Liver (tissue), 8 donors: ENCODE measurements at regions not wholly inside any gene's neighbourhood (a gene's known extent, or its start where the extent isn't known, plus 50 kb on each side); places are given as distances from the start of the nearest gene placed in this dataset.

Experiments used
- DNase-seq: peaks from one replicate; pipeline ENCODE4 v3.0.0-alpha.2; 2017; ENCODE audit warnings: low spot score
- H3K27ac ChIP-seq, 2 donors: one replicate each; pipeline ENCODE4 v1.7.0; 2013; ENCODE audit warnings: inconsistent platforms in 2 of 2, low read length in 2 of 2, control low read depth in 1 of 2, low read depth in 1 of 2, mild to moderate bottlenecking in 1 of 2
- H3K27me3 ChIP-seq, 4 donors: one replicate each; pipeline versions ENCODE4 v1.6.1 to v1.7.0; 2013; ENCODE audit warnings: low read length in 3 of 4, inconsistent platforms in 1 of 4, mild to moderate bottlenecking in 1 of 4, moderate library complexity in 1 of 4; ENCODE audit not compliant: control insufficient read depth in 4 of 4, insufficient read depth in 4 of 4
- H3K36me3 ChIP-seq, 4 donors: one replicate each; pipeline versions ENCODE4 v1.6.1 to v1.7.0; 2013; ENCODE audit warnings: low read length in 3 of 4, mild to moderate bottlenecking in 3 of 4, low read depth in 1 of 4, moderate library complexity in 1 of 4; ENCODE audit not compliant: control insufficient read depth in 4 of 4, insufficient read depth in 3 of 4
- H3K4me1 ChIP-seq, 4 donors: one replicate each; pipeline versions ENCODE4 v1.6.1 to v1.7.0; 2013; ENCODE audit warnings: low read length in 3 of 4, mild to moderate bottlenecking in 3 of 4, moderate library complexity in 1 of 4; ENCODE audit not compliant: control insufficient read depth in 4 of 4, insufficient read depth in 4 of 4
- H3K4me3 ChIP-seq, 3 donors: one replicate each; pipeline versions ENCODE4 v1.6.1 to v1.7.0; 2013; ENCODE audit warnings: low read length in 3 of 3, control low read depth in 1 of 3, low read depth in 1 of 3, mild to moderate bottlenecking in 1 of 3
- H3K9ac ChIP-seq, 2 donors: one replicate each; pipeline ENCODE4 v1.7.0; 2013; ENCODE audit warnings: low read length in 2 of 2, mild to moderate bottlenecking in 2 of 2, moderate library complexity in 2 of 2, control low read depth in 1 of 2, low read depth in 1 of 2
- H3K9me3 ChIP-seq, 4 donors: one replicate each; pipeline versions ENCODE4 v1.6.1 to v1.7.0; 2013; ENCODE audit warnings: low read length in 3 of 4; ENCODE audit not compliant: control insufficient read depth in 4 of 4
- EGR1 ChIP-seq, 2 donors: IDR thresholded peaks; 2 replicates each; pipeline ENCODE4 v1.6.1; 2016 to 2018; ENCODE audit warnings: antibody characterized with exemption in 2 of 2, low read depth in 2 of 2
- FOXA1 ChIP-seq: IDR thresholded peaks from 2 replicates; pipeline ENCODE4 v1.6.1; 2016; ENCODE audit warnings: antibody characterized with exemption
- FOXA2 ChIP-seq: IDR thresholded peaks from 2 replicates; pipeline ENCODE4 v1.6.1; 2016; ENCODE audit warnings: antibody characterized with exemption
- GABPA ChIP-seq, 2 donors: IDR thresholded peaks in 1 of 2; conservative IDR thresholded peaks in 1 of 2; 2 replicates each; pipeline ENCODE4 v1.6.1; 2016; ENCODE audit warnings: antibody characterized with exemption in 2 of 2, mild to moderate bottlenecking in 1 of 2, moderate library complexity in 1 of 2
- HNF4A ChIP-seq, 2 donors: conservative IDR thresholded peaks; 2 replicates each; pipeline ENCODE4 v1.6.1; 2016; ENCODE audit warnings: antibody characterized with exemption in 2 of 2, mild to moderate bottlenecking in 2 of 2
- HNF4G ChIP-seq: IDR thresholded peaks from 2 replicates; pipeline ENCODE4 v1.6.1; 2016; ENCODE audit warnings: antibody characterized with exemption
- JUND ChIP-seq, 2 donors: IDR thresholded peaks; 2 replicates each; pipeline ENCODE4 v1.6.1; 2016; ENCODE audit warnings: antibody characterized with exemption in 2 of 2
- NR2F2 ChIP-seq: IDR thresholded peaks from 2 replicates; pipeline ENCODE4 v1.6.1; 2016; ENCODE audit warnings: antibody characterized with exemption
- RAD21 ChIP-seq, 2 donors: IDR thresholded peaks; 2 replicates each; pipeline ENCODE4 v1.6.1; 2016; ENCODE audit warnings: antibody characterized with exemption in 2 of 2, mild to moderate bottlenecking in 2 of 2
- RXRA ChIP-seq, 2 donors: IDR thresholded peaks; 2 replicates each; pipeline ENCODE4 v1.6.1; 2017 to 2018; ENCODE audit warnings: antibody characterized with exemption in 2 of 2, mild to moderate bottlenecking in 1 of 2
- SP1 ChIP-seq: IDR thresholded peaks from 2 replicates; pipeline ENCODE4 v1.6.1; 2018; ENCODE audit warnings: antibody characterized with exemption, mild to moderate bottlenecking
- TAF1 ChIP-seq: conservative IDR thresholded peaks from 2 replicates; pipeline ENCODE4 v1.6.1; 2016; ENCODE audit warnings: antibody characterized with exemption, mild to moderate bottlenecking
- YY1 ChIP-seq: IDR thresholded peaks from 2 replicates; pipeline ENCODE4 v1.6.1; 2016; ENCODE audit warnings: antibody characterized with exemption, mild to moderate bottlenecking
- WGBS: extraction: QIAGEN DNeasy Blood & Tissue Kit; methylation state at CpG from one replicate; pipeline ENCODE4 v1.1.7; 2013; 5-methylcytosine and 5-hydroxymethylcytosine counted together
- TF ChIP-seq, protein P1 (sequence below): IDR thresholded peaks from 2 replicates; pipeline ENCODE4 v1.6.1; 2016; ENCODE audit warnings: antibody characterized with exemption
- TF ChIP-seq, protein P2 (sequence below): fragments of 150-350 bp; IDR thresholded peaks from 2 replicates; pipeline ENCODE4 v1.5.1; 2017; ENCODE audit warnings: improper control_type of control experiment, low read depth, low read length; ENCODE audit not compliant: missing input control
- TF ChIP-seq, protein P3 (sequence below): IDR thresholded peaks from 2 replicates; pipeline ENCODE4 v1.6.1; 2016; ENCODE audit warnings: antibody characterized with exemption, mild to moderate bottlenecking
- TF ChIP-seq, protein P4 (sequence below): IDR thresholded peaks from 2 replicates; pipeline ENCODE4 v1.6.1; 2016; ENCODE audit warnings: antibody characterized with exemption
- TF ChIP-seq, protein P5 (sequence below): IDR thresholded peaks from 2 replicates; pipeline ENCODE4 v1.6.1; 2016; ENCODE audit warnings: antibody characterized with exemption
- donor health status: healthy.
- donor health status: healthy.
- donor health status: healthy.
- donor health status: healthy.
- donor health status: healthy.

DNA sequence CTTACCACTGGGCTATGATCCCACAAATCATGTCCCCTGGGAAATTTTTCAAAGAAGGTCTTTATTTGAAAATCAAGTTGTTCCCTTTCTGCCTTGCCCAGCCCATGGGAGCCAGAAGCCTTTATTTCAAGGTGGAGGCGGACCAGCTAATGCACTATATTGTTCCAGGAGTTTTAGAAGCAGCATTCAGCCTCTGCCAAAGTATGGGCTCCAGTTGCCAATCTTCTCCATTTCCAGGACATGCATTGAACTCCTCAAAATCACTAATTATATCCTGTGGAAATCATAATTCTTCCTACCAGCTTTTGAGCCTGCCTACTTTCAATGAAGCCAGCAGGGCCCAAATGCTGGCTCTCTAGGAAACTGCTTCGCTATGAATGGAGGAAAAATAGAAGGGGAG lies 195.8 kb downstream of the RAD51AP2 start (continued):
- TF ChIP-seq, protein P1, sequence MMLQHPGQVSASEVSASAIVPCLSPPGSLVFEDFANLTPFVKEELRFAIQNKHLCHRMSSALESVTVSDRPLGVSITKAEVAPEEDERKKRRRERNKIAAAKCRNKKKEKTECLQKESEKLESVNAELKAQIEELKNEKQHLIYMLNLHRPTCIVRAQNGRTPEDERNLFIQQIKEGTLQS: no peak

DNA sequence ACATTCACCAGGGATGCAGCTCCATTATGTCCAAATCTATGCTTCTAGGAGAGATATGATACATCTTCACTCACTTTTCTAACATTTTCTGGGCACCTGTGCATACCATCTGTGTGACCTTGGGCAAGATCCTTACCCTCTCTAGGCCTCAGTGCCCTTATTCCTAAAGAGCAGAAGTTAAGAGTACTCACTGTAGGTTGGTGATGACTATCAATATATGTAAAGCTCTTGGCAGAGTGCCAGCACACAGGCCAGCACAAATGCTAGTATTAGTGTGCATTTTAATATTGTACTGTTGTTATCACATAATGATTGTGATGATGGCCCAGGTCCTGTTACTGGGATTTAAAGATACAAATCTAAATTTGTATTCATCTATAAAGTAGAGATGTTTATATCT lies 199.2 kb downstream of the RAD51AP2 start:
- no peak overlapping the region for H3K9ac ChIP-seq
- DNase-seq: no peak
- no peak overlapping the region for H3K4me3 ChIP-seq
- no peak for TF ChIP-seq JUND (IDR thresholded peaks at IDR 0.05)
- no peak for TF ChIP-seq HNF4A (conservative IDR thresholded peaks at IDR 0.05)
- no peak for TF ChIP-seq FOXA1
- TF ChIP-seq GABPA (IDR thresholded peaks at IDR 0.05 in 1 of 2, conservative IDR thresholded peaks at IDR 0.05 in 1 of 2): no peak
- no peak for TF ChIP-seq HNF4G
- TF ChIP-seq, protein P1: no peak
- TF ChIP-seq, protein P2, sequence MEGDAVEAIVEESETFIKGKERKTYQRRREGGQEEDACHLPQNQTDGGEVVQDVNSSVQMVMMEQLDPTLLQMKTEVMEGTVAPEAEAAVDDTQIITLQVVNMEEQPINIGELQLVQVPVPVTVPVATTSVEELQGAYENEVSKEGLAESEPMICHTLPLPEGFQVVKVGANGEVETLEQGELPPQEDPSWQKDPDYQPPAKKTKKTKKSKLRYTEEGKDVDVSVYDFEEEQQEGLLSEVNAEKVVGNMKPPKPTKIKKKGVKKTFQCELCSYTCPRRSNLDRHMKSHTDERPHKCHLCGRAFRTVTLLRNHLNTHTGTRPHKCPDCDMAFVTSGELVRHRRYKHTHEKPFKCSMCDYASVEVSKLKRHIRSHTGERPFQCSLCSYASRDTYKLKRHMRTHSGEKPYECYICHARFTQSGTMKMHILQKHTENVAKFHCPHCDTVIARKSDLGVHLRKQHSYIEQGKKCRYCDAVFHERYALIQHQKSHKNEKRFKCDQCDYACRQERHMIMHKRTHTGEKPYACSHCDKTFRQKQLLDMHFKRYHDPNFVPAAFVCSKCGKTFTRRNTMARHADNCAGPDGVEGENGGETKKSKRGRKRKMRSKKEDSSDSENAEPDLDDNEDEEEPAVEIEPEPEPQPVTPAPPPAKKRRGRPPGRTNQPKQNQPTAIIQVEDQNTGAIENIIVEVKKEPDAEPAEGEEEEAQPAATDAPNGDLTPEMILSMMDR: no peak
- TF ChIP-seq, protein P3, sequence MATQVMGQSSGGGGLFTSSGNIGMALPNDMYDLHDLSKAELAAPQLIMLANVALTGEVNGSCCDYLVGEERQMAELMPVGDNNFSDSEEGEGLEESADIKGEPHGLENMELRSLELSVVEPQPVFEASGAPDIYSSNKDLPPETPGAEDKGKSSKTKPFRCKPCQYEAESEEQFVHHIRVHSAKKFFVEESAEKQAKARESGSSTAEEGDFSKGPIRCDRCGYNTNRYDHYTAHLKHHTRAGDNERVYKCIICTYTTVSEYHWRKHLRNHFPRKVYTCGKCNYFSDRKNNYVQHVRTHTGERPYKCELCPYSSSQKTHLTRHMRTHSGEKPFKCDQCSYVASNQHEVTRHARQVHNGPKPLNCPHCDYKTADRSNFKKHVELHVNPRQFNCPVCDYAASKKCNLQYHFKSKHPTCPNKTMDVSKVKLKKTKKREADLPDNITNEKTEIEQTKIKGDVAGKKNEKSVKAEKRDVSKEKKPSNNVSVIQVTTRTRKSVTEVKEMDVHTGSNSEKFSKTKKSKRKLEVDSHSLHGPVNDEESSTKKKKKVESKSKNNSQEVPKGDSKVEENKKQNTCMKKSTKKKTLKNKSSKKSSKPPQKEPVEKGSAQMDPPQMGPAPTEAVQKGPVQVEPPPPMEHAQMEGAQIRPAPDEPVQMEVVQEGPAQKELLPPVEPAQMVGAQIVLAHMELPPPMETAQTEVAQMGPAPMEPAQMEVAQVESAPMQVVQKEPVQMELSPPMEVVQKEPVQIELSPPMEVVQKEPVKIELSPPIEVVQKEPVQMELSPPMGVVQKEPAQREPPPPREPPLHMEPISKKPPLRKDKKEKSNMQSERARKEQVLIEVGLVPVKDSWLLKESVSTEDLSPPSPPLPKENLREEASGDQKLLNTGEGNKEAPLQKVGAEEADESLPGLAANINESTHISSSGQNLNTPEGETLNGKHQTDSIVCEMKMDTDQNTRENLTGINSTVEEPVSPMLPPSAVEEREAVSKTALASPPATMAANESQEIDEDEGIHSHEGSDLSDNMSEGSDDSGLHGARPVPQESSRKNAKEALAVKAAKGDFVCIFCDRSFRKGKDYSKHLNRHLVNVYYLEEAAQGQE: no peak
- TF ChIP-seq RXRA (IDR thresholded peaks at IDR 0.05): no peak
- TF ChIP-seq YY1: no peak
- no peak for TF ChIP-seq SP1
- TF ChIP-seq NR2F2: no peak
- TF ChIP-seq TAF1: no peak
- no peak for TF ChIP-seq RAD21 (IDR thresholded peaks at IDR 0.05)
- H3K27me3 ChIP-seq: no peaks in the 10 kb centered on the region
- no peaks in the 10 kb centered on the region for H3K4me1 ChIP-seq
- H3K9me3 ChIP-seq: no peaks in the 10 kb centered on the region
- H3K27ac ChIP-seq: no peak overlapping the region
- H3K36me3 ChIP-seq: no peaks in the 10 kb centered on the region

DNA sequence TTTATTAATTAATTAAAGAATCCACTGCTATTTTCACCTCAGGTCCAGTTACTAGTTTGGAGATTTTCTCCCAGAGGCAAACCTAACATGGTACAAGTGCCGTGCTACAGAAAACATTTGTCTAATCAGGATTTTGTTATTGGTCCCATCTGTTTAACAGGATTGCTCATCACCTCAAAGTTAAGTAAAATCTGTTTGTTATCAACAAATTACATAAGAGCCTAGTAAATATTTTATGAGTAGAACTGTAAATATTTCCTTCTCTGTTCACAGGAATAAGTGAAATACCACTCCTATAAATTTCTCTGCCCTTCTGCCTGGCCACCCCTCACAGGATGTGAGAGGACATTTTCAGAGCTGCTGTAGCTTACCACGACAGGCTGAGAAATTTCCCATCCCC lies 200.2 kb downstream of the RAD51AP2 start:
- TF ChIP-seq RAD21 (IDR thresholded peaks at IDR 0.05) (no peak), NR2F2 (no peak), RXRA (IDR thresholded peaks at IDR 0.05) (no peak), HNF4G (no peak), GABPA (IDR thresholded peaks at IDR 0.05 in 1 of 2, conservative IDR thresholded peaks at IDR 0.05 in 1 of 2) (no peak), HNF4A (conservative IDR thresholded peaks at IDR 0.05) (no peak), EGR1 (IDR thresholded peaks at IDR 0.05; ENCODE audit: low read depth in 2 of 2) (no peak), FOXA1 (no peak), FOXA2 (no peak), SP1 (no peak), TAF1 (no peak), JUND (IDR thresholded peaks at IDR 0.05) (no peak), YY1 (no peak)
- TF ChIP-seq, protein P1: no peak
- TF ChIP-seq, protein P3: no peak
- TF ChIP-seq, protein P4, sequence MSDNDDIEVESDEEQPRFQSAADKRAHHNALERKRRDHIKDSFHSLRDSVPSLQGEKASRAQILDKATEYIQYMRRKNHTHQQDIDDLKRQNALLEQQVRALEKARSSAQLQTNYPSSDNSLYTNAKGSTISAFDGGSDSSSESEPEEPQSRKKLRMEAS: no peak
- TF ChIP-seq, protein P5, sequence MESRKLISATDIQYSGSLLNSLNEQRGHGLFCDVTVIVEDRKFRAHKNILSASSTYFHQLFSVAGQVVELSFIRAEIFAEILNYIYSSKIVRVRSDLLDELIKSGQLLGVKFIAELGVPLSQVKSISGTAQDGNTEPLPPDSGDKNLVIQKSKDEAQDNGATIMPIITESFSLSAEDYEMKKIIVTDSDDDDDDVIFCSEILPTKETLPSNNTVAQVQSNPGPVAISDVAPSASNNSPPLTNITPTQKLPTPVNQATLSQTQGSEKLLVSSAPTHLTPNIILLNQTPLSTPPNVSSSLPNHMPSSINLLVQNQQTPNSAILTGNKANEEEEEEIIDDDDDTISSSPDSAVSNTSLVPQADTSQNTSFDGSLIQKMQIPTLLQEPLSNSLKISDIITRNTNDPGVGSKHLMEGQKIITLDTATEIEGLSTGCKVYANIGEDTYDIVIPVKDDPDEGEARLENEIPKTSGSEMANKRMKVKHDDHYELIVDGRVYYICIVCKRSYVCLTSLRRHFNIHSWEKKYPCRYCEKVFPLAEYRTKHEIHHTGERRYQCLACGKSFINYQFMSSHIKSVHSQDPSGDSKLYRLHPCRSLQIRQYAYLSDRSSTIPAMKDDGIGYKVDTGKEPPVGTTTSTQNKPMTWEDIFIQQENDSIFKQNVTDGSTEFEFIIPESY: no peak
- WGBS: 53% methylated on average over 2 of the region's 2 CpGs
- Histone ChIP-seq H3K4me3 (no peak overlapping the region), H3K27ac (no peak overlapping the region), H3K4me1 (no peaks in the 10 kb centered on the region), H3K27me3 (no peaks in the 10 kb centered on the region), H3K9me3 (no peaks in the 10 kb centered on the region), H3K36me3 (no peaks in the 10 kb centered on the region), H3K9ac (no peak overlapping the region)
- no peak for DNase-seq
